ENCODE measurements at regions not wholly inside any gene's neighbourhood (a gene's known extent, or its start where the extent isn't known, plus 50 kb on each side); places are given as distances from the start of the nearest gene placed in this dataset.

DNA sequence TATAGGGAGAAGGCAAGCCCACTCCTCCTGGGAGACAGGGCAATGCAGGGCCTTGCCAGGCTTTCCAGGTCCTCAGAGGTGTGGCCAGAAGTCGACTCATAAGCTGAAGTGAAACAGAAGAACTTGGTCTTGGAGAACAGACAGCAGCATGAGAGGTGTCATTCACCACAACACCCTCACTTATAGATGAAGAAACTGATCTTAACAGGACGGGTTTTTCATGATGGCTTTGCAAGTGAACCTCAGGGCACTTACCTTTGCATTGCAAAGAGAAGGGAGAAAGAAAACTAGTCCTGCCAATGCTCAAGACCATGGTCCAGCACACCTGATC is 198.8 kb downstream of the CYRIA start:
- FAIRE-seq (no peak), DNase-seq (ENCODE audit: low spot score in 2 of 2) (no peak)

- FAIRE-seq (no peak), DNase-seq (ENCODE audit: low spot score in 2 of 2) (no peak)
These were observed 199.4 kb downstream of the CYRIA start for GRCh38 chr2:16466133-16466820.

DNA sequence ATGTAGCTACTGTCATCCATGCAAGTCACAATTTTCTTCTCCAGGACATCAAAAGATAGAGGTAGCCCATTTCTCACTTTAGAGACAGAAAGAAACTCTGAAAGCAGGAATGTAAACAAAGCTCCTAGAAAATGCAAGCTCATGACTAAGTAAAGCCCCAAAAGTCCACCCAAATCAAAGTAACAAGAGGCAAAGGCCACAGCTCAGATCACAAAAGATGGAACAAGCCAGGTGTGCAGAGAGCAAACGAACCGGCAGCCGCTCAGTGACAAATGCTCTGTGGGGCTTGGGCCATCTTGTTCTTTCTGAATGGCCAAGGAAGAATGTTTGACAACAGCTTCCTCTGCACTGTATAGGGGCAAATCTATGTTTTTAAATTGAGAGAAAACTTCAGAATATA is 201.0 kb downstream of the CYRIA start:
- FAIRE-seq = no peak
- no peak for DNase-seq (ENCODE audit: low spot score in 2 of 2)

- no peak for DNase-seq (ENCODE audit: low spot score in 2 of 2)
These were observed 202.7 kb downstream of the CYRIA start for GRCh38 chr2:16462958-16463357.

DNA sequence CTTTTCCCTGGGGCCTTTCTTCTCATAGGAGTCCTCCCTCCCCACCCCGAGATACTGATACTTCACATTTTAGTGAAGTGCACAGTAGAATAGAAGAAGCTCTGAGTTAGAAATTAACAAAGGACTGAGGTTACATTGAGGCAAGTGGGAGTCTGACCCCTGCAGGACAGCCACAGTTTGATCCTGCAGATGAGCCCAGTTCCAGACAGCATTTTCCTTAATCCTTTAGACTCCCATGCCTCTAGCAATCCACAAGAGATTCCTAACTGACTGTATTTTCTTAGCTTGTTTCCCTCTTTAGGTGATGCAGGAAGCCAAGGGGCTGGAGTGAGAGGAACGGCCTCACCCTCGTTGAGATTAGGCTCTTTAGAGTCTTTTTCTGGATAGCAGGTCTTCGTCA is 204.0 kb downstream of the CYRIA start:
- FAIRE-seq = no peak
- DNase-seq (ENCODE audit: low spot score in 2 of 2) = no peak

More at GRCh38 chr2:16462958-16463357, 202.7 kb downstream of the CYRIA start:
- no peak for FAIRE-seq

DNA sequence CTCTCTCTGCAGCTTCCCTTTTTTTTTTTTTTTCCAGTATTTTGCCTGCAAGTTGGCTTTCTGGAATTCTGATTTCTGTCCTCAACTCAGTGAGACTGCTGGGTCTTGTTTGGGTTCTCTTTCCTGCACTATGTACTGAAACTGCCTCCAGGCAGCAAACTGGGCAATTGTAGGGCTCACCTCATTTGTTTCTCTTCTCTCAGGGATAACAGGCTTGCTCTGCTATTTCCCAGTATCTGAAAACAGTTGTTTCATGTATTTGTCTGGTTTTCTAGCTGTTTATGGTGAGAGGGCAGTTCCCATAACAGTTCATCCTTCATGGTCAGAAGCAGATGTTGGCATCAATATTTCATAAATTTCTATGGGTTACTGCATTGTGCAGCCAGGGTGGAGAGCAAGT is 206.0 kb downstream of the CYRIA start:
- FAIRE-seq = no peak
- DNase-seq (ENCODE audit: low spot score in 2 of 2) = no peak

GRCh38 chr2:16454621-16455020 is 211.0 kb downstream of the CYRIA start:
- FAIRE-seq = no peak
- no peak for DNase-seq (ENCODE audit: low spot score in 2 of 2)

GRCh38 chr2:16452123-16452522 is 213.5 kb downstream of the CYRIA start:
- DNase-seq (ENCODE audit: low spot score in 2 of 2) (no peak), FAIRE-seq (no peak)

- FAIRE-seq (no peak), DNase-seq (ENCODE audit: low spot score in 2 of 2) (no peak)
These were observed 218.9 kb downstream of the CYRIA start for GRCh38 chr2:16446706-16447105.

- no peak for DNase-seq (ENCODE audit: low spot score in 2 of 2)
- FAIRE-seq = no peak
These were observed 222.7 kb downstream of the CYRIA start for GRCh38 chr2:16442971-16443370.

GRCh38 chr2:16441431-16441830 is 224.2 kb downstream of the CYRIA start:
- FAIRE-seq (no peak), DNase-seq (ENCODE audit: low spot score in 2 of 2) (no peak)

DNA sequence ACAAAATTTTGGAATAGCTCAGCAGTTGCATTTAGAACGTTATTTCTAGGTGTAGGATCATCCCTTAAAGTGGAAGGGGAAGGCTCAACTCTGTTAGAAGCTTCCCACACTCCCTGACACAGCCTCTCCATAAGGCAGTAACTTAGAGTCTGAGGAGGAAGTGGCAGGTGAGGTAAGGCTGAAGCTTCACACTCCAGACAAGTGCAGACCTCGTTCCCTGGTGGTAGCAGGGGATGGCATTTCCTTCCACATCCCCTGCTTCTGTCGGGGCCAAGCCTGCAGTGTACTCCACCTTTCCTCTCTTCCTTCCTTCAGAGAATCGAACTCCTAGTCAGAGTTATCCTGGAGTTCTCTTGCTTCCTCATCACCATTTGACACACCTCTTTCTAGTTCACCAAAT is 224.7 kb downstream of the CYRIA start:
- no peak for FAIRE-seq
- no peak for DNase-seq (ENCODE audit: low spot score in 2 of 2)

GRCh38 chr2:16438613-16439321 is 226.9 kb downstream of the CYRIA start:
- DNase-seq (ENCODE audit: low spot score in 2 of 2) (no peak), FAIRE-seq (no peak)

DNA sequence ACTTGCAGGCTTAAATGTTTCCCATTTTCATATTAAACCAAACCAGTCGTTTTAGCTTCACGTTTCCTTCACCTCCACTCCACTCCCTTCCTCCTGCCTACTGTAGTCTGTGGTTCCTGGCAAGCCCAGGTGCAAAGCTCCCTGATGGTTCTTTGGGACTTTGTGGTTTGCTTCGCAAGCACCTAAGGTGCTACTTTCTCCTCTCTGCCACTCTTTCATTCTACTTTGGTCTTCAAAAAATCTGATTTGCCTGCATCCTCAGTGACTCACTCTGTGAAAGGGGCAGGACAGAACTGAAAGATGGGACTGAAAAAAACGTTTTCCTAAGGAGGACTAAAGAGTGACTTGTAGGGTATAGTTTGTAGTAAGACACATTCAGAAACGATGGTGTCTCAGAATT is 228.4 kb downstream of the CYRIA start:
- no peak for FAIRE-seq
- no peak for DNase-seq (ENCODE audit: low spot score in 2 of 2)

- DNase-seq (ENCODE audit: low spot score in 2 of 2) = no peak
- FAIRE-seq = no peak
These were observed 231.2 kb downstream of the CYRIA start for GRCh38 chr2:16434393-16434792.

- DNase-seq (ENCODE audit: low spot score in 2 of 2) (no peak), FAIRE-seq (no peak)
These were observed 234.8 kb downstream of the CYRIA start for GRCh38 chr2:16430846-16431245.

- FAIRE-seq (no peak), DNase-seq (ENCODE audit: low spot score in 2 of 2) (no peak)
These were observed 236.0 kb downstream of the CYRIA start for GRCh38 chr2:16429431-16430145.

DNA sequence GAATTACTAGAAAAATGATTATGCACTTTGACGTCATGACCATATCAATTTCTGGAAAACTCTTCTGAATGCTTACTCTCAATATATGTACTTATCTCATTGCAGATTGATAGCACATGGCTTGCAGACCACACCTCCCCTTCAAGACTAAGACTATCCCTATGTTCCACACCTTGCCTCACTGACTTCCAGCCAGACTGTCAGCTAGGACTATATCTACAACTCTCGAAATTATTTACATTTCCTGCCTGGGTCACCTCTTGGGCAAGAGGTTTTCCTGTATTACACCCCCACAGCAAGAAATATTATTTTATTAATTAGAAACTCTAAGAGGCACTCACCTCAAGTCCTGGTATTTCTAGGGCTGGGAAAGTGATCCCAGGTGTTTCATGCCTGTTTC is 236.6 kb downstream of the CYRIA start:
- no peak for DNase-seq (ENCODE audit: low spot score in 2 of 2)
- no peak for FAIRE-seq

- FAIRE-seq (no peak), DNase-seq (ENCODE audit: low spot score in 2 of 2) (no peak)
These were observed 239.9 kb downstream of the CYRIA start for GRCh38 chr2:16425462-16426336.

DNA sequence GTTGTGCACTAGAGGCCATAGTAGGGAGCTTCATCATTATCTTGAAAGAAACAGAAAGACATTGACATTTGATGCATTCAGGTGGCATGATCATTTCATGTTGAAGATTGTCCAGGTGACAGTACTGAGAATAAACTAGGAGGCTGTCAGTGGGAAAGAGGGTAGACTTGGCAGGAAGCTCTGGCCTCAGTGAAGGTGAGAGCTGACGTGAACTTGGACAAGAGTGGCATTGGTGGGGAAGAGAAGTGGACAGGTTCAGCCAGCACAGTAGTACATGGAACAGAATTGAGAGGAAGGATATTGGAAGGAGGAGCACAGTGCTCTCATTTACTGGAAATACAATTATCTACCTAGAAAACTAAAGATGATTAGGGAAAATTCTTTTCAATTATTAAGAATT is 245.2 kb downstream of the CYRIA start:
- DNase-seq (ENCODE audit: low spot score in 2 of 2) (no peak), FAIRE-seq (no peak)

DNA sequence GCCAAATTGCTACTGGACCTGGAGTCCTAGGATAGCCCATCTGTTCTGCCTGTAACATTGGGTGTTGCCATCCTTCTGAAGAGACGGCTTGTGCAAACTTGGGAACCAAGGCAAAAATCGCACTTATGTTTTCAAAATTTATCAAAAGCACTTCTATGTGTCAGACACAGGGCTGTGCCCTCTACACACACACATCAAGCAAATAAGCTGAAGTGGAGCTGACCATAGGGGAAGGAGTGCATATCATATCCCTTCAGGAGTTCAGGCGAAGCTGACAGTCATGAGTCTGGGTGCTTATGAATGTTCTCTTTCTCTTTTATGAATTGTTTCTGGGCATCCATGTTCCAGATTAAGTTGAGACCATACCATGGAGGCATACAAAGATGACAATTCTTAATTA is 247.9 kb downstream of the CYRIA start:
- FAIRE-seq (no peak), DNase-seq (ENCODE audit: low spot score in 2 of 2) (no peak)
